ENCODE measurements at regions not wholly inside any gene's neighbourhood (a gene's known extent, or its start where the extent isn't known, plus 50 kb on each side); places are given as distances from the start of the nearest gene placed in this dataset.

- H3K4me3 Mint-ChIP-seq (ENCODE audit: low read depth): no peak overlapping the region
- DNase-seq (ENCODE audit: low spot score): no peak
- H3K27me3 Mint-ChIP-seq (ENCODE audit: low read depth): no peaks in the 10 kb centered on the region
- no peaks in the 10 kb centered on the region for H3K4me1 Mint-ChIP-seq (ENCODE audit: low read depth)
- peaks cover 5% of the 10 kb centered on the region for H3K9me3 Mint-ChIP-seq
- H3K27ac Mint-ChIP-seq: no peak overlapping the region
- intact Hi-C loops (cut with micrococcal nuclease): no loop called here
- no peaks in the 10 kb centered on the region for H3K36me3 Mint-ChIP-seq (ENCODE audit: low read depth)
Measured at GRCh38 chr12:115078990-115079389, 395.0 kb upstream of the TBX3 start.

GRCh38 chr12:115078334-115078733, 394.4 kb upstream of the TBX3 start:
- H3K36me3 Mint-ChIP-seq (ENCODE audit: low read depth): no peaks in the 10 kb centered on the region
- no peak for DNase-seq (ENCODE audit: low spot score)
- H3K4me3 Mint-ChIP-seq (ENCODE audit: low read depth): no peak overlapping the region
- intact Hi-C loops (cut with micrococcal nuclease): no loop called here
- H3K4me1 Mint-ChIP-seq (ENCODE audit: low read depth): no peaks in the 10 kb centered on the region
- H3K27ac Mint-ChIP-seq: no peak overlapping the region
- peaks cover 5% of the 10 kb centered on the region for H3K9me3 Mint-ChIP-seq
- H3K27me3 Mint-ChIP-seq (ENCODE audit: low read depth): no peaks in the 10 kb centered on the region

- DNase-seq (ENCODE audit: low spot score): no peak
- intact Hi-C loops (cut with micrococcal nuclease): no loop called here
- Mint-ChIP-seq H3K9me3 (peaks cover 16% of the 10 kb centered on the region), H3K27me3 (ENCODE audit: low read depth) (no peaks in the 10 kb centered on the region), H3K36me3 (ENCODE audit: low read depth) (no peaks in the 10 kb centered on the region), H3K4me3 (ENCODE audit: low read depth) (no peak overlapping the region), H3K27ac (no peak overlapping the region), H3K4me1 (ENCODE audit: low read depth) (no peaks in the 10 kb centered on the region)
Measured at GRCh38 chr12:115075552-115076170, 391.7 kb upstream of the TBX3 start.

- Mint-ChIP-seq H3K4me1 (ENCODE audit: low read depth) (no peaks in the 10 kb centered on the region), H3K27ac (no peak overlapping the region), H3K27me3 (ENCODE audit: low read depth) (no peaks in the 10 kb centered on the region), H3K36me3 (ENCODE audit: low read depth) (no peaks in the 10 kb centered on the region), H3K9me3 (peaks cover 23% of the 10 kb centered on the region), H3K4me3 (ENCODE audit: low read depth) (no peak overlapping the region)
- intact Hi-C loops (cut with micrococcal nuclease): no loop called here
- DNase-seq (ENCODE audit: low spot score): no peak
Measured at GRCh38 chr12:115074617-115075016, 390.6 kb upstream of the TBX3 start.

- H3K9me3 Mint-ChIP-seq: peaks cover 23% of the 10 kb centered on the region
- no peak overlapping the region for H3K27ac Mint-ChIP-seq
- H3K4me3 Mint-ChIP-seq (ENCODE audit: low read depth): no peak overlapping the region
- no peaks in the 10 kb centered on the region for H3K4me1 Mint-ChIP-seq (ENCODE audit: low read depth)
- no peak for DNase-seq (ENCODE audit: low spot score)
- no peaks in the 10 kb centered on the region for H3K27me3 Mint-ChIP-seq (ENCODE audit: low read depth)
- intact Hi-C loops (cut with micrococcal nuclease): no loop called here
- H3K36me3 Mint-ChIP-seq (ENCODE audit: low read depth): no peaks in the 10 kb centered on the region
Measured at GRCh38 chr12:115072712-115073111, 388.7 kb upstream of the TBX3 start.

GRCh38 chr12:115070313-115070712, 386.3 kb upstream of the TBX3 start:
- H3K27ac Mint-ChIP-seq: no peak overlapping the region
- H3K9me3 Mint-ChIP-seq: peaks cover 18% of the 10 kb centered on the region
- intact Hi-C loops (cut with micrococcal nuclease): no loop called here
- no peak for DNase-seq (ENCODE audit: low spot score)
- no peaks in the 10 kb centered on the region for H3K27me3 Mint-ChIP-seq (ENCODE audit: low read depth)
- no peaks in the 10 kb centered on the region for H3K36me3 Mint-ChIP-seq (ENCODE audit: low read depth)
- H3K4me3 Mint-ChIP-seq (ENCODE audit: low read depth): no peak overlapping the region
- no peaks in the 10 kb centered on the region for H3K4me1 Mint-ChIP-seq (ENCODE audit: low read depth)

GRCh38 chr12:115064296-115064695, 380.3 kb upstream of the TBX3 start:
- no peaks in the 10 kb centered on the region for H3K36me3 Mint-ChIP-seq (ENCODE audit: low read depth)
- H3K27me3 Mint-ChIP-seq (ENCODE audit: low read depth): no peaks in the 10 kb centered on the region
- no peak for DNase-seq (ENCODE audit: low spot score)
- H3K9me3 Mint-ChIP-seq: no peaks in the 10 kb centered on the region
- H3K4me3 Mint-ChIP-seq (ENCODE audit: low read depth): no peak overlapping the region
- no peaks in the 10 kb centered on the region for H3K4me1 Mint-ChIP-seq (ENCODE audit: low read depth)
- H3K27ac Mint-ChIP-seq: no peak overlapping the region
- intact Hi-C loops (cut with micrococcal nuclease): no loop called here

GRCh38 chr12:115062741-115063140, 378.8 kb upstream of the TBX3 start:
- Mint-ChIP-seq H3K36me3 (ENCODE audit: low read depth) (no peaks in the 10 kb centered on the region), H3K4me3 (ENCODE audit: low read depth) (no peak overlapping the region), H3K27ac (no peak overlapping the region), H3K9me3 (no peaks in the 10 kb centered on the region), H3K4me1 (ENCODE audit: low read depth) (no peaks in the 10 kb centered on the region), H3K27me3 (ENCODE audit: low read depth) (no peaks in the 10 kb centered on the region)
- DNase-seq (ENCODE audit: low spot score): no peak
- intact Hi-C loops (cut with micrococcal nuclease): no loop called here

- Mint-ChIP-seq H3K36me3 (ENCODE audit: low read depth) (no peaks in the 10 kb centered on the region), H3K27me3 (ENCODE audit: low read depth) (no peaks in the 10 kb centered on the region), H3K9me3 (peaks cover 7% of the 10 kb centered on the region), H3K4me3 (ENCODE audit: low read depth) (no peak overlapping the region), H3K4me1 (ENCODE audit: low read depth) (no peaks in the 10 kb centered on the region), H3K27ac (no peak overlapping the region)
- no peak for DNase-seq (ENCODE audit: low spot score)
- intact Hi-C loops (cut with micrococcal nuclease): no loop called here
Measured at GRCh38 chr12:115060477-115061168, 376.6 kb upstream of the TBX3 start.

GRCh38 chr12:115057445-115057844, 373.5 kb upstream of the TBX3 start:
- Mint-ChIP-seq H3K4me3 (ENCODE audit: low read depth) (no peak overlapping the region), H3K36me3 (ENCODE audit: low read depth) (no peaks in the 10 kb centered on the region), H3K27me3 (ENCODE audit: low read depth) (no peaks in the 10 kb centered on the region), H3K4me1 (ENCODE audit: low read depth) (no peaks in the 10 kb centered on the region), H3K27ac (no peak overlapping the region), H3K9me3 (peaks cover 11% of the 10 kb centered on the region)
- DNase-seq (ENCODE audit: low spot score): no peak
- intact Hi-C loops (cut with micrococcal nuclease): no loop called here

- Mint-ChIP-seq H3K27me3 (ENCODE audit: low read depth) (no peaks in the 10 kb centered on the region), H3K4me3 (ENCODE audit: low read depth) (no peak overlapping the region), H3K27ac (no peak overlapping the region), H3K36me3 (ENCODE audit: low read depth) (no peaks in the 10 kb centered on the region), H3K4me1 (ENCODE audit: low read depth) (no peaks in the 10 kb centered on the region), H3K9me3 (peaks cover 7% of the 10 kb centered on the region)
- intact Hi-C loops (cut with micrococcal nuclease): no loop called here
- no peak for DNase-seq (ENCODE audit: low spot score)
Measured at GRCh38 chr12:115051378-115051777, 367.4 kb upstream of the TBX3 start.

GRCh38 chr12:115049614-115050013, 365.6 kb upstream of the TBX3 start:
- H3K36me3 Mint-ChIP-seq (ENCODE audit: low read depth): no peaks in the 10 kb centered on the region

GRCh38 chr12:115046805-115047204, 362.8 kb upstream of the TBX3 start:
- no peaks in the 10 kb centered on the region for H3K9me3 Mint-ChIP-seq
- DNase-seq (ENCODE audit: low spot score): no peak
- no peak overlapping the region for H3K27ac Mint-ChIP-seq
- intact Hi-C loops (cut with micrococcal nuclease): no loop called here
- H3K27me3 Mint-ChIP-seq (ENCODE audit: low read depth): no peaks in the 10 kb centered on the region
- no peaks in the 10 kb centered on the region for H3K4me1 Mint-ChIP-seq (ENCODE audit: low read depth)
- no peaks in the 10 kb centered on the region for H3K36me3 Mint-ChIP-seq (ENCODE audit: low read depth)
- no peak overlapping the region for H3K4me3 Mint-ChIP-seq (ENCODE audit: low read depth)

More at GRCh38 chr12:115049614-115050013, 365.6 kb upstream of the TBX3 start:
- Mint-ChIP-seq H3K4me1 (ENCODE audit: low read depth) (no peaks in the 10 kb centered on the region), H3K4me3 (ENCODE audit: low read depth) (no peak overlapping the region), H3K27me3 (ENCODE audit: low read depth) (no peaks in the 10 kb centered on the region), H3K27ac (no peak overlapping the region), H3K9me3 (no peaks in the 10 kb centered on the region)
- no peak for DNase-seq (ENCODE audit: low spot score)
- intact Hi-C loops (cut with micrococcal nuclease): no loop called here

All from activated T-helper 2 cell treated with anti-CD3 and anti-CD28 coated beads, Interferon-gamma antibody, Interleukin-2, Interleukin-4, amounts not matched to agents 10 μg/mL and 5 μg/mL and 100 μg/mL, durations not matched to agents 14 hours and 24 hours and 36 hours (primary cell).